ENCODE measurements at regions not wholly inside any gene's neighbourhood (a gene's known extent, or its start where the extent isn't known, plus 50 kb on each side); places are given as distances from the start of the nearest gene placed in this dataset.
"Not testable (repeated sequence)": the region's sequence is repeated elsewhere in the genome, so short reads cannot be mapped to it uniquely, and the experiment has no call there.

GRCh38 chr7:65809259-65809981 is 63.5 kb upstream of the VKORC1L1 start:
- TF ChIP-seq CTCF (conservative IDR thresholded peaks at IDR 0.05; ENCODE audit: low read depth), result no peak
- H3K27ac ChIP-seq, result no peak overlapping the region
- no peak for DNase-seq (ENCODE audit: low spot score)
- ChIA-PET CTCF (no interaction called here), POLR2A (ENCODE audit: low non-redundant PET) (no interaction called here)

- POLR2A ChIA-PET (ENCODE audit: low non-redundant PET), result no interaction called here
- TF ChIP-seq CTCF (conservative IDR thresholded peaks at IDR 0.05; ENCODE audit: low read depth), result no peak
- H3K27ac ChIP-seq, result no peak overlapping the region
- DNase-seq (ENCODE audit: low spot score), result no peak
- CTCF ChIA-PET, result no interaction called here
These were observed 62.9 kb upstream of the VKORC1L1 start for GRCh38 chr7:65809982-65810288.

- POLR2A ChIA-PET (ENCODE audit: low non-redundant PET), result no interaction called here
- CTCF ChIA-PET, result no interaction called here
- no peak for DNase-seq (ENCODE audit: low spot score)
- no peak overlapping the region for H3K27ac ChIP-seq
- no peak for TF ChIP-seq CTCF (conservative IDR thresholded peaks at IDR 0.05; ENCODE audit: low read depth)
These were observed 60.6 kb upstream of the VKORC1L1 start for GRCh38 chr7:65812281-65812680.

GRCh38 chr7:65814556-65815167 is 58.2 kb upstream of the VKORC1L1 start:
- POLR2A ChIA-PET (ENCODE audit: low non-redundant PET); DNase-seq (ENCODE audit: low spot score); CTCF ChIA-PET; H3K27ac ChIP-seq: not testable (repeated sequence)

GRCh38 chr7:65820287-65820950 is 52.5 kb upstream of the VKORC1L1 start:
- no peak overlapping the region for H3K27ac ChIP-seq
- no peak for TF ChIP-seq CTCF (conservative IDR thresholded peaks at IDR 0.05; ENCODE audit: low read depth)
- ChIA-PET POLR2A (ENCODE audit: low non-redundant PET) (no interaction called here), CTCF (no interaction called here)
- DNase-seq (ENCODE audit: low spot score), result no peak
